Gastrocnemius medialis (tissue), 4 donors: ENCODE measurements at regions not wholly inside any gene's neighbourhood (a gene's known extent, or its start where the extent isn't known, plus 50 kb on each side); places are given as distances from the start of the nearest gene placed in this dataset.

Experiments used
- POLR2A ChIP-seq, 2 donors: fragments of 450-650 bp; IDR thresholded peaks; one replicate each; pipeline ENCODE4 v1.6.1; 2017; ENCODE audit warnings: antibody characterized with exemption in 2 of 2, mild to moderate bottlenecking in 2 of 2, moderate library complexity in 2 of 2
- TF ChIP-seq, protein P1 (sequence below), 5 experiments: fragments of 450-650 bp in 3 of 5; fragments of 200-600 bp in 2 of 5; sonication (generic) in 2 of 5; IDR thresholded peaks in 4 of 5; conservative IDR thresholded peaks in 1 of 5; 1 replicate in 4 of 5; 2 replicates in 1 of 5; pipeline ENCODE4 v1.5.1; 2016 to 2019; ENCODE audit warnings: antibody characterized with exemption in 5 of 5, mild to moderate bottlenecking in 3 of 5, moderate library complexity in 3 of 5

DNA sequence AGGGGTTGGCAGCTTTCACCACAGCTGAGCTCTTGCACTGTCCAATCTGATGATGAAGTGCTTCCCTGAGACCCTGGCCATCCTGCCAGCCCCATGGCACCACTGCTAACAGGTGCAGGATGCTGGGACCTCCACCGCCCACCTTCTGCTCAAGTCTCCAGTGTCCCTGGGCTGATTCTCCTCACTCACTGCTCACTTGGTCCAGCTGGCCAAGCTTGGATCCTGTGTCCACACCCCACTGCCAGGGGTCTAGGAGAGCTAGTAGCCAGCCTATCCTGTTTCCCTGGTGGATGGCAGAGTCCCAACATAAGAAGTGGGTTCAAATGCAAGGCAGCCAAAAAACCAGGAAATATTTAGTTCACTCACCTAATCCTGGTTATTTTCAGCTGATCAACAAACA is 217.2 kb upstream of the IRF2BP2 start:
- TF ChIP-seq, protein P1, sequence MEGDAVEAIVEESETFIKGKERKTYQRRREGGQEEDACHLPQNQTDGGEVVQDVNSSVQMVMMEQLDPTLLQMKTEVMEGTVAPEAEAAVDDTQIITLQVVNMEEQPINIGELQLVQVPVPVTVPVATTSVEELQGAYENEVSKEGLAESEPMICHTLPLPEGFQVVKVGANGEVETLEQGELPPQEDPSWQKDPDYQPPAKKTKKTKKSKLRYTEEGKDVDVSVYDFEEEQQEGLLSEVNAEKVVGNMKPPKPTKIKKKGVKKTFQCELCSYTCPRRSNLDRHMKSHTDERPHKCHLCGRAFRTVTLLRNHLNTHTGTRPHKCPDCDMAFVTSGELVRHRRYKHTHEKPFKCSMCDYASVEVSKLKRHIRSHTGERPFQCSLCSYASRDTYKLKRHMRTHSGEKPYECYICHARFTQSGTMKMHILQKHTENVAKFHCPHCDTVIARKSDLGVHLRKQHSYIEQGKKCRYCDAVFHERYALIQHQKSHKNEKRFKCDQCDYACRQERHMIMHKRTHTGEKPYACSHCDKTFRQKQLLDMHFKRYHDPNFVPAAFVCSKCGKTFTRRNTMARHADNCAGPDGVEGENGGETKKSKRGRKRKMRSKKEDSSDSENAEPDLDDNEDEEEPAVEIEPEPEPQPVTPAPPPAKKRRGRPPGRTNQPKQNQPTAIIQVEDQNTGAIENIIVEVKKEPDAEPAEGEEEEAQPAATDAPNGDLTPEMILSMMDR (IDR thresholded peaks at IDR 0.05 in 4 of 5, conservative IDR thresholded peaks at IDR 0.05 in 1 of 5): no peak
- no peak for TF ChIP-seq POLR2A (IDR thresholded peaks at IDR 0.05)
